HCT116 (cell line): ENCODE measurements at regions not wholly inside any gene's neighbourhood (a gene's known extent, or its start where the extent isn't known, plus 50 kb on each side); places are given as distances from the start of the nearest gene placed in this dataset.

Experiments
- POLR2AphosphoS5 ChIP-seq: IDR thresholded peaks from 2 replicates; pipeline ENCODE4 v1.6.1; 2011; ENCODE audit warnings: mild to moderate bottlenecking, low read depth, low read length, moderate library complexity
- YY1 ChIP-seq: IDR thresholded peaks from 2 replicates; pipeline ENCODE4 v1.6.1; 2011; ENCODE audit warnings: low read length, low read depth, moderate library complexity, mild to moderate bottlenecking; ENCODE audit not compliant: insufficient replicate concordance; ENCODE audit errors: extremely low read depth

DNA sequence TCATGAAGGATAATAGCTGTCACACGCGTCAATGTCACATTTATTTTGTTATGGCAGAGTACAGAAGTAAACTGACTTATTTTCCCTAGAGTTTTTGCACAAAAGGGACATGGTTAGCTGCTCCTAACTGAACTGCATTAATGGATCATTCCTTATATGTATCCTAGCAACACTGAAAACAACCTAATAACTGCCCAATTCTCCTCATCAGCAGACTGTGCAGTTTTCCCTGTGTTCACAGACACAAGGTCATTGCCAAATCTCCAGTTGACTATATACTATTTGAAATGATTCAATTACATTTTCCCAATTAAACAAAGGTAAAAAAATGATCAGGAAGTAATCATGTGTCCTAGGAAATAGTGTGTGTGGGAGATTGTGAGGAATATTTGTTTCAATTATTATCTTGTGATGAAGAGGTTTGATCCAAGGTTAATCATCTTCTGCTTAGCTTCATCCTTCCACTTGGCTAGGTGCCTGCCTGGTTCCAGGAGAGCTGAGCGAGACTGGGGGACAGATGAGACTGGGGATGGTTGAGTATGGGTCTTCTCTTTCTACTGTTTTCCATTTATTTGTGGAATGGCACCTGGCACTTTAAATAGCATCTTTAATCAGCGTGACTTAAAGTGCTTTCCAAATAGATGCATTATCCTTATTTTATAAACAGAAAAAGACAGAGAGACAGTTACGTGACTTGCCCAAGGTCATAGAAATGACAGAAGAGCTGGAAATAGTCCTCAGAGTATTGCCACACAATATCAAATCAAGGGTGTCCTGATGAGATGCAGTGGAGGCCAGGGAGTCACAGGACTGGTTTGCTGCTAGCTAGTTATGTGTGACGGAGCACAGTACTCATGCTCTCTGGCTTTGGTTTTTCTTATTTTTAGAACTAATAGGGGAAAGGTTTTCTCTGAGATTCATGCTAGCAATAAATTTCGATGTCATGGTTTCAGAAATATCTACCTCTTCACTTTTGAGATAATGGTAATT lies 335.6 kb downstream of the PIK3C3 start:
- no peak for TF ChIP-seq POLR2AphosphoS5
- no peak for TF ChIP-seq YY1
